Body of pancreas (tissue), 4 donors: ENCODE measurements at regions not wholly inside any gene's neighbourhood (a gene's known extent, or its start where the extent isn't known, plus 50 kb on each side); places are given as distances from the start of the nearest gene placed in this dataset.
"Not testable (repeated sequence)": the region's sequence is repeated elsewhere in the genome, so short reads cannot be mapped to it uniquely, and the experiment has no call there.

Experiments
- ATAC-seq: fragments of 150-250 bp; one replicate; pipeline ENCODE4 v1.9.1; 2016
- DNase-seq, 4 donors: peaks; one replicate each; pipeline ENCODE4 v3.0.0-alpha.2; 2019
- H3K27ac ChIP-seq, 4 donors: fragments of 200-600 bp; sonication (generic); 1 replicate in 3 of 4; 2 replicates in 1 of 4; pipeline versions ENCODE4 v1.5.1 to v1.6.1; 2016 to 2019; ENCODE audit warnings: mild to moderate bottlenecking in 1 of 4, mixed read lengths in 1 of 4, moderate library complexity in 1 of 4
- H3K27me3 ChIP-seq, 2 donors: fragments of 200-600 bp; sonication (generic); one replicate each; pipeline ENCODE4 v1.6.0; 2016; ENCODE audit warnings: mild to moderate bottlenecking in 1 of 2
- H3K36me3 ChIP-seq, 2 donors: fragments of 200-600 bp; sonication (generic); replicated peaks in 1 of 2; 2 replicates each; pipeline ENCODE4 v1.5.1; 2016; ENCODE audit warnings: low read depth in 2 of 2; ENCODE audit not compliant: insufficient read depth in 1 of 2
- H3K4me1 ChIP-seq: fragments of 200-600 bp; sonication (generic); one replicate; pipeline ENCODE4 v1.6.0; 2016
- H3K4me3 ChIP-seq, 2 donors: fragments of 200-600 bp; sonication (generic); 1 replicate in 1 of 2; 2 replicates in 1 of 2; pipeline ENCODE4 v1.5.1; 2016 to 2019
- H3K9me3 ChIP-seq, 3 donors: fragments of 200-600 bp; sonication (generic); 1 replicate in 2 of 3; 2 replicates in 1 of 3; pipeline ENCODE4 v1.5.1; 2016
- CTCF ChIP-seq, 7 experiments: fragments of 450-650 bp in 4 of 7; fragments of 200-600 bp in 3 of 7; sonication (generic) in 3 of 7; IDR thresholded peaks; one replicate each; pipeline ENCODE4 v1.5.1; 2016 to 2019; ENCODE audit warnings: antibody characterized with exemption in 7 of 7
- POLR2A ChIP-seq, 3 donors: fragments of 450-650 bp; IDR thresholded peaks; one replicate each; pipeline ENCODE4 v1.6.1; 2016; ENCODE audit warnings: antibody characterized with exemption in 3 of 3, mild to moderate bottlenecking in 2 of 3
- WGBS, 2 donors: methylation state at CpG; one replicate each; pipeline ENCODE4 v1.1.5; 2017; 5-methylcytosine and 5-hydroxymethylcytosine counted together
- intact Hi-C: fragments of 100-400 bp; cut with DNase I; formaldehyde crosslinking; loops from one replicate; pipeline ENCODE4 v1.15.1; 2023

- Histone ChIP-seq H3K27me3 (no peaks in the 10 kb centered on the region), H3K9me3 (no peaks in the 10 kb centered on the region), H3K4me3 (no peak overlapping the region), H3K27ac (no peak overlapping the region), H3K36me3 (no peaks in the 10 kb centered on the region), H3K4me1 (no peaks in the 10 kb centered on the region)
- ATAC-seq (no peak), DNase-seq (no peak)
- intact Hi-C loops = no loop called here
- WGBS, 2 donors = 46 to 52% methylated on average over 5 of the region's 5 CpGs
- no peak for TF ChIP-seq CTCF (IDR thresholded peaks at IDR 0.05)
- TF ChIP-seq POLR2A (IDR thresholded peaks at IDR 0.05) = no peak
Measured at GRCh38 chr5:26390608-26391007, 647.8 kb downstream of the CDH9 start.

GRCh38 chr5:26388976-26389375 is 649.4 kb downstream of the CDH9 start:
- H3K27ac ChIP-seq = no peak overlapping the region
- TF ChIP-seq POLR2A (IDR thresholded peaks at IDR 0.05) (no peak), CTCF (IDR thresholded peaks at IDR 0.05) (no peak)
- H3K36me3 ChIP-seq = no peaks in the 10 kb centered on the region
- no peaks in the 10 kb centered on the region for H3K9me3 ChIP-seq
- H3K4me3 ChIP-seq = no peak overlapping the region
- WGBS, 2 donors = 0% methylated on average over 1 of the region's 1 CpG
- ATAC-seq = no peak
- intact Hi-C loops = no loop called here
- no peaks in the 10 kb centered on the region for H3K4me1 ChIP-seq
- DNase-seq = no peak
- no peaks in the 10 kb centered on the region for H3K27me3 ChIP-seq

- Histone ChIP-seq H3K9me3 (no peaks in the 10 kb centered on the region), H3K4me1 (no peaks in the 10 kb centered on the region), H3K36me3 (no peaks in the 10 kb centered on the region), H3K27me3 (no peaks in the 10 kb centered on the region), H3K4me3 (no peak overlapping the region), H3K27ac (no peak overlapping the region)
- no peak for TF ChIP-seq CTCF (IDR thresholded peaks at IDR 0.05)
- TF ChIP-seq POLR2A (IDR thresholded peaks at IDR 0.05) = no peak
- DNase-seq = no peak
- intact Hi-C loops = no loop called here
- no peak for ATAC-seq
- 55 to 62% methylated on average over 1 of the region's 1 CpG for WGBS, 2 donors
Measured at GRCh38 chr5:26386532-26386931, 651.9 kb downstream of the CDH9 start.

- peaks cover 0 to 10% (median 0%) of the 10 kb centered on the region in 3 donors for H3K9me3 ChIP-seq
- ATAC-seq, intact Hi-C loops, H3K27me3 ChIP-seq, H3K27ac ChIP-seq, H3K4me3 ChIP-seq, DNase-seq, H3K4me1 ChIP-seq, H3K36me3 ChIP-seq: not testable (repeated sequence)
- 48 to 50% methylated on average over 4 of the region's 4 CpGs for WGBS, 2 donors
Measured at GRCh38 chr5:26364624-26365023, 673.8 kb downstream of the CDH9 start.

- TF ChIP-seq POLR2A (IDR thresholded peaks at IDR 0.05) = no peak
- TF ChIP-seq CTCF (IDR thresholded peaks at IDR 0.05) = no peak
- no peaks in the 10 kb centered on the region for H3K27me3 ChIP-seq
- no peaks in the 10 kb centered on the region for H3K36me3 ChIP-seq
- no peaks in the 10 kb centered on the region for H3K4me1 ChIP-seq
- WGBS, 2 donors = 49 to 54% methylated on average over 3 of the region's 3 CpGs
- no peak for ATAC-seq
- no peak for DNase-seq
- no peaks in the 10 kb centered on the region for H3K9me3 ChIP-seq
- no peak overlapping the region for H3K4me3 ChIP-seq
- intact Hi-C loops = no loop called here
- H3K27ac ChIP-seq = no peak overlapping the region
Measured at GRCh38 chr5:26343801-26344325, 694.5 kb downstream of the CDH9 start.
